Smooth muscle cell (in vitro differentiated cells): ENCODE measurements at regions not wholly inside any gene's neighbourhood (a gene's known extent, or its start where the extent isn't known, plus 50 kb on each side); places are given as distances from the start of the nearest gene placed in this dataset.

ENCODE experiments used
- DNase-seq: peaks from one replicate; lab custom pipeline; 2025; ENCODE audit not compliant: unreplicated experiment; lab: John Stamatoyannopoulos, UW
- H2AFZ ChIP-seq: fragments of 200-600 bp; sonication (generic); 2 replicates; pipeline ENCODE4 v1.6.0; 2016; ENCODE audit warnings: antibody characterized with exemption, low read depth, mild to moderate bottlenecking
- H3F3A ChIP-seq: fragments of 200-600 bp; sonication (generic); 2 replicates; pipeline ENCODE4 v1.6.0; 2017; ENCODE audit warnings: antibody characterized with exemption, low read depth
- H3K27ac ChIP-seq: fragments of 200-600 bp; sonication (generic); 2 replicates; pipeline ENCODE4 v1.5.1; 2016; ENCODE audit warnings: low read depth, mild to moderate bottlenecking
- H3K27me3 ChIP-seq: fragments of 200-600 bp; sonication (generic); 2 replicates; pipeline ENCODE4 v1.6.1; 2016; ENCODE audit warnings: low read depth, mild to moderate bottlenecking
- H3K36me3 ChIP-seq: fragments of 200-600 bp; sonication (generic); 2 replicates; pipeline ENCODE4 v1.5.1; 2016; ENCODE audit warnings: low read depth
- H3K4me1 ChIP-seq: fragments of 200-600 bp; sonication (generic); 2 replicates; pipeline ENCODE4 v1.5.1; 2016; ENCODE audit warnings: low read depth
- H3K4me2 ChIP-seq: fragments of 200-600 bp; sonication (generic); 2 replicates; pipeline ENCODE4 v1.6.0; 2016; ENCODE audit warnings: mild to moderate bottlenecking
- H3K4me3 ChIP-seq: fragments of 200-600 bp; sonication (generic); 2 replicates; pipeline ENCODE4 v1.5.1; 2016; ENCODE audit warnings: mild to moderate bottlenecking
- H3K79me2 ChIP-seq: fragments of 200-600 bp; sonication (generic); 2 replicates; pipeline ENCODE4 v1.6.0; 2016; ENCODE audit warnings: low read depth, mild to moderate bottlenecking
- H3K9ac ChIP-seq: fragments of 200-600 bp; sonication (generic); 2 replicates; pipeline ENCODE4 v1.6.0; 2016; ENCODE audit warnings: low read depth
- H3K9me3 ChIP-seq: fragments of 200-600 bp; sonication (generic); replicated peaks from 2 replicates; pipeline ENCODE4 v1.5.1; 2016; ENCODE audit warnings: low read depth
- H4K20me1 ChIP-seq: fragments of 200-600 bp; sonication (generic); 2 replicates; pipeline ENCODE4 v1.6.0; 2016; ENCODE audit warnings: low read depth
- CTCF ChIP-seq: fragments of 200-600 bp; sonication (generic); IDR thresholded peaks from 2 replicates; pipeline ENCODE4 v1.5.1; 2017; ENCODE audit warnings: borderline replicate concordance, mild to moderate bottlenecking, antibody characterized with exemption; ENCODE audit not compliant: insufficient read depth, poor library complexity, severe bottlenecking
- WGBS: methylation state at CpG from one replicate; pipeline ENCODE4 v1.1.7; 2016; ENCODE audit warnings: low lambda C conversion rate; 5-methylcytosine and 5-hydroxymethylcytosine counted together

GRCh38 chr10:37675449-37675848, 182.0 kb downstream of the ZNF248 start:
- H3K79me2 ChIP-seq = no peaks in the 10 kb centered on the region
- no peaks in the 10 kb centered on the region for H3K4me1 ChIP-seq
- 72% methylated on average over 4 of the region's 4 CpGs for WGBS

GRCh38 chr10:37671802-37672201, 185.6 kb downstream of the ZNF248 start:
- WGBS = 52% methylated on average over 1 of the region's 1 CpG
- H3K9ac ChIP-seq = no peak overlapping the region

More at GRCh38 chr10:37675449-37675848, 182.0 kb downstream of the ZNF248 start:
- no peak overlapping the region for H3K4me3 ChIP-seq
- H3K9ac ChIP-seq = no peak overlapping the region
- no peaks in the 10 kb centered on the region for H3K36me3 ChIP-seq
- DNase-seq = no peak
- peaks cover 9% of the 10 kb centered on the region for H3K9me3 ChIP-seq
- no peak overlapping the region for H3K27ac ChIP-seq
- H4K20me1 ChIP-seq = no peaks in the 10 kb centered on the region
- H2AFZ ChIP-seq = no peak overlapping the region
- no peak for TF ChIP-seq CTCF
- H3K4me2 ChIP-seq = no peak overlapping the region
- no peaks in the 10 kb centered on the region for H3F3A ChIP-seq
- H3K27me3 ChIP-seq = no peaks in the 10 kb centered on the region

GRCh38 chr10:37667736-37668135, 189.7 kb downstream of the ZNF248 start:
- DNase-seq = no peak
- Histone ChIP-seq H4K20me1 (no peaks in the 10 kb centered on the region), H3K79me2 (no peaks in the 10 kb centered on the region), H3K9ac (no peak overlapping the region), H3K27ac (no peak overlapping the region), H3K4me3 (no peak overlapping the region), H2AFZ (no peak overlapping the region), H3K9me3 (peaks cover 10% of the 10 kb centered on the region), H3F3A (no peaks in the 10 kb centered on the region), H3K27me3 (no peaks in the 10 kb centered on the region), H3K4me1 (no peaks in the 10 kb centered on the region), H3K36me3 (no peaks in the 10 kb centered on the region), H3K4me2 (no peak overlapping the region)
- no peak for TF ChIP-seq CTCF

More at GRCh38 chr10:37671802-37672201, 185.6 kb downstream of the ZNF248 start:
- H3K4me3 ChIP-seq = no peak overlapping the region
- H3K27ac ChIP-seq = no peak overlapping the region
- no peaks in the 10 kb centered on the region for H4K20me1 ChIP-seq
- DNase-seq = no peak
- no peaks in the 10 kb centered on the region for H3K79me2 ChIP-seq
- TF ChIP-seq CTCF = no peak
- no peak overlapping the region for H3K4me2 ChIP-seq
- no peaks in the 10 kb centered on the region for H3K36me3 ChIP-seq
- H2AFZ ChIP-seq = no peak overlapping the region
- H3K9me3 ChIP-seq = peaks cover 12% of the 10 kb centered on the region
- no peaks in the 10 kb centered on the region for H3K27me3 ChIP-seq
- no peaks in the 10 kb centered on the region for H3K4me1 ChIP-seq
- H3F3A ChIP-seq = no peaks in the 10 kb centered on the region

- no peak overlapping the region for H3K4me2 ChIP-seq
- no peak for DNase-seq
- peaks cover 20% of the 10 kb centered on the region for H3K9me3 ChIP-seq
- H3K4me3 ChIP-seq = no peak overlapping the region
- 54% methylated on average over 2 of the region's 2 CpGs for WGBS
- no peaks in the 10 kb centered on the region for H3F3A ChIP-seq
- H3K27me3 ChIP-seq = no peaks in the 10 kb centered on the region
- H2AFZ ChIP-seq = no peak overlapping the region
- H4K20me1 ChIP-seq = no peaks in the 10 kb centered on the region
- H3K36me3 ChIP-seq = no peaks in the 10 kb centered on the region
- no peak overlapping the region for H3K27ac ChIP-seq
- H3K4me1 ChIP-seq = no peaks in the 10 kb centered on the region
- H3K9ac ChIP-seq = no peak overlapping the region
- no peak for TF ChIP-seq CTCF
- no peaks in the 10 kb centered on the region for H3K79me2 ChIP-seq
Observed at GRCh38 chr10:37654466-37654865, 202.9 kb downstream of the ZNF248 start.
